ENCODE measurements at regions not wholly inside any gene's neighbourhood (a gene's known extent, or its start where the extent isn't known, plus 50 kb on each side); places are given as distances from the start of the nearest gene placed in this dataset.

DNA sequence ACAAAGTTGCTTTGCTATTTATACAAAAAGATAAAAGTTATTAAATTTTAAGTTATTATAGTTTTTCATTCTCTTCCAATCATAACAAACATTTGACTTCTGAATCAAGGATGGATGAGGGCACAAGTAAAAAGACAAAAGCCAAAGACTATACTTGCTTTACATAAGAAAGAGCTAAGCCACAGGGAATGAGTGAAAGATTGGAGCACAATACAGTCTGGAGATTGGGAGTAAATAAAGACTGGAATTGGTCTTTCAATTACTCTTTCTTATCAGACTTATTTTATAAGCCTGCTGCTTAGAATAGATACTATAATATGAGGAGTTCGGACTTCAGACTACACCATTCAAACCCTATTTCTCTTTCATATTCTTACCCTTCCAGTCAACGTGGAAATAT is 1874.1 kb upstream of the PRR20A start:
- CTCF ChIA-PET, result no interaction called here
- Histone ChIP-seq H3K9me3 (ENCODE audit: low read length) (no peaks in the 10 kb centered on the region), H3K9me2 (replicated peaks; ENCODE audit: low read length) (no peaks in the 10 kb centered on the region), H2AFZ (ENCODE audit: low read length) (no peak overlapping the region), H3K4me3 (ENCODE audit: low read length) (no peak overlapping the region), H3K27me3 (ENCODE audit: low read length) (no peaks in the 10 kb centered on the region), H3K9ac (ENCODE audit: low read length) (no peak overlapping the region), H3K27ac (ENCODE audit: low read length) (no peak overlapping the region), H3K36me3 (ENCODE audit: low read depth, low read length) (no peaks in the 10 kb centered on the region), H4K20me1 (ENCODE audit: low read length) (no peaks in the 10 kb centered on the region), H3F3A (ENCODE audit: low read length, unreplicated experiment) (no peaks in the 10 kb centered on the region), H3K4me2 (ENCODE audit: low read length) (no peak overlapping the region), H3K4me1 (ENCODE audit: insufficient read depth, low read length) (no peaks in the 10 kb centered on the region), H3K79me2 (ENCODE audit: low read length) (no peaks in the 10 kb centered on the region)
- intact Hi-C loops (cut with micrococcal nuclease), result no loop called here
- ATAC-seq (no peak), DNase-seq (no peak)
- BruUV-seq (replicated peaks), result no TSS peak
- POLR2A ChIA-PET (ENCODE audit: unreplicated experiment), result no interaction called here
- TF ChIP-seq EZH2phosphoT487 (IDR thresholded peaks at IDR 0.05; ENCODE audit: borderline replicate concordance, low read length), result no peak
- TF ChIP-seq, protein P1, sequence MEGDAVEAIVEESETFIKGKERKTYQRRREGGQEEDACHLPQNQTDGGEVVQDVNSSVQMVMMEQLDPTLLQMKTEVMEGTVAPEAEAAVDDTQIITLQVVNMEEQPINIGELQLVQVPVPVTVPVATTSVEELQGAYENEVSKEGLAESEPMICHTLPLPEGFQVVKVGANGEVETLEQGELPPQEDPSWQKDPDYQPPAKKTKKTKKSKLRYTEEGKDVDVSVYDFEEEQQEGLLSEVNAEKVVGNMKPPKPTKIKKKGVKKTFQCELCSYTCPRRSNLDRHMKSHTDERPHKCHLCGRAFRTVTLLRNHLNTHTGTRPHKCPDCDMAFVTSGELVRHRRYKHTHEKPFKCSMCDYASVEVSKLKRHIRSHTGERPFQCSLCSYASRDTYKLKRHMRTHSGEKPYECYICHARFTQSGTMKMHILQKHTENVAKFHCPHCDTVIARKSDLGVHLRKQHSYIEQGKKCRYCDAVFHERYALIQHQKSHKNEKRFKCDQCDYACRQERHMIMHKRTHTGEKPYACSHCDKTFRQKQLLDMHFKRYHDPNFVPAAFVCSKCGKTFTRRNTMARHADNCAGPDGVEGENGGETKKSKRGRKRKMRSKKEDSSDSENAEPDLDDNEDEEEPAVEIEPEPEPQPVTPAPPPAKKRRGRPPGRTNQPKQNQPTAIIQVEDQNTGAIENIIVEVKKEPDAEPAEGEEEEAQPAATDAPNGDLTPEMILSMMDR (conservative IDR thresholded peaks at IDR 0.05; ENCODE audit: low read depth, low read length), result no peak

DNA sequence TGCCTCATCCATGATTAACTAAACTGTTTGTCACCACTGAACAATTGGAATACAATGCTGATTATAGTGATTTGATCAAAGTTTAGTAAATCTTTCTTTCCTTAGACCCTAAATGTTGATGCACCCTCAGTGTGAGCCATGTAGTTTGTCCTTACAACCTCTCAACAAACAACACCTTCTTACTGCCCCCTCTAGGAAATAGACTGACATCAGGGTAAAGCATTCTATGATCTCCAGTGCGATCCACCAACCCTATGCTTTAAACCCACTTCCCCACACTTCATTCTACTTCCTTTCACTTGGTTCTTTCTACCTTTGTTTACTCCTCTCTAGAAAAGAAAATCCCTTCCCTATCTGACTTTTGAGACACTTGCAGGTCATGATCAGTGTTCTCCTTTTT is 1842.5 kb upstream of the PRR20A start:
- DNase-seq (no peak), ATAC-seq (no peak)
- intact Hi-C loops (cut with micrococcal nuclease), result no loop called here
- Histone ChIP-seq H3K9me2 (replicated peaks; ENCODE audit: low read length) (no peaks in the 10 kb centered on the region), H3K36me3 (ENCODE audit: low read depth, low read length) (no peaks in the 10 kb centered on the region), H2AFZ (ENCODE audit: low read length) (no peak overlapping the region), H3K4me3 (ENCODE audit: low read length) (no peak overlapping the region), H3K9me3 (ENCODE audit: low read length) (no peaks in the 10 kb centered on the region), H3K79me2 (ENCODE audit: low read length) (no peaks in the 10 kb centered on the region), H3K4me2 (ENCODE audit: low read length) (no peak overlapping the region), H3K9ac (ENCODE audit: low read length) (no peak overlapping the region), H3K4me1 (ENCODE audit: insufficient read depth, low read length) (no peaks in the 10 kb centered on the region), H3K27me3 (ENCODE audit: low read length) (no peaks in the 10 kb centered on the region), H3K27ac (ENCODE audit: low read length) (no peak overlapping the region), H3F3A (ENCODE audit: low read length, unreplicated experiment) (no peaks in the 10 kb centered on the region), H4K20me1 (ENCODE audit: low read length) (no peaks in the 10 kb centered on the region)
- no TSS peak for BruUV-seq (replicated peaks)
- ChIA-PET POLR2A (ENCODE audit: unreplicated experiment) (no interaction called here), CTCF (no interaction called here)
- TF ChIP-seq, protein P1 (conservative IDR thresholded peaks at IDR 0.05; ENCODE audit: low read depth, low read length), result no peak
- no peak for TF ChIP-seq EZH2 (IDR thresholded peaks at IDR 0.05; ENCODE audit: low read length, unreplicated experiment)

DNA sequence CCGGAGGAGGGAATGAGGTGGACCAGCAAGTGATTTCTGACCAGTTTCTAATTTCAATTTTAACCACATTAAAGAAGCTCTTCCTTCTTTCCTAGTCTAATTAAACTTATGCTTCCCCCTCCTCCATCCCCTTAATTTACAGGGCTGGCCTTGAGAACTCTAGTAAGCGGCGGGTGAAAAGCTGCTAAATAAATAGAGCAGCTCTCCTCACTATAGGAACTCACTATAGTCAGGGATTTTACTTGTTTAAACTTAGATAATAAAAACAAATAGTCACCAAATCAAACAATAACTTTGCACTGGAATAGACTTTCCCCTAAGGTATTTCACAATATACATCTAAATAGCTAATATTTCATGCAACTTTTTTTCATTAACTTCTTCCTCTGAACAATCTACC is 1838.2 kb upstream of the PRR20A start:
- CTCF ChIA-PET, result interaction anchor here (0.6 kb wide), 1 partner anchor 360 kb away, joined by 3 read pairs; no protein-coding TSS in a partner anchor

More for the DNA sequence above, 1838.2 kb upstream of the PRR20A start:
- POLR2A ChIA-PET (ENCODE audit: unreplicated experiment), result interaction anchor here (0.7 kb wide), 1 partner anchor 43 kb away, joined by 3 read pairs; no protein-coding TSS in a partner anchor
- H3K4me3 ChIP-seq (ENCODE audit: low read length), result no peak overlapping the region
- DNase-seq (peak; percentile 14), ATAC-seq (peak; percentile 95)
- no peaks in the 10 kb centered on the region for H3F3A ChIP-seq (ENCODE audit: low read length, unreplicated experiment)
- intact Hi-C loops (cut with micrococcal nuclease), result loop anchor here (10.0 kb wide), 1 partner anchor 1052 kb away; no protein-coding TSS in a partner anchor
- no peak overlapping the region for H2AFZ ChIP-seq (ENCODE audit: low read length)
- H3K27ac ChIP-seq (ENCODE audit: low read length), result no peak overlapping the region
- no peak overlapping the region for H3K9ac ChIP-seq (ENCODE audit: low read length)
- H3K4me2 ChIP-seq (ENCODE audit: low read length), result no peak overlapping the region
- no peaks in the 10 kb centered on the region for H3K9me3 ChIP-seq (ENCODE audit: low read length)
- no peaks in the 10 kb centered on the region for H4K20me1 ChIP-seq (ENCODE audit: low read length)
- no peaks in the 10 kb centered on the region for H3K9me2 ChIP-seq (replicated peaks; ENCODE audit: low read length)
- no peaks in the 10 kb centered on the region for H3K27me3 ChIP-seq (ENCODE audit: low read length)
- no TSS peak for BruUV-seq (replicated peaks)
- TF ChIP-seq EZH2phosphoT487 (IDR thresholded peaks at IDR 0.05; ENCODE audit: borderline replicate concordance, low read length), result no peak
- TF ChIP-seq, protein P1 (conservative IDR thresholded peaks at IDR 0.05; ENCODE audit: low read depth, low read length), result no peak
- no peak for TF ChIP-seq EZH2 (IDR thresholded peaks at IDR 0.05; ENCODE audit: low read length, unreplicated experiment)
- no peaks in the 10 kb centered on the region for H3K4me1 ChIP-seq (ENCODE audit: insufficient read depth, low read length)
- no peaks in the 10 kb centered on the region for H3K36me3 ChIP-seq (ENCODE audit: low read depth, low read length)
- H3K79me2 ChIP-seq (ENCODE audit: low read length), result no peaks in the 10 kb centered on the region

All from PC-3 (cell line).